ENCODE measurements at regions not wholly inside any gene's neighbourhood (a gene's known extent, or its start where the extent isn't known, plus 50 kb on each side); places are given as distances from the start of the nearest gene placed in this dataset.

- no peak for FAIRE-seq
- no peaks in the 10 kb centered on the region for H4K20me1 ChIP-seq (replicated peaks; ENCODE audit: control insufficient read depth, insufficient read depth, low read length)
- 0% methylated on average over 1 of the region's 1 CpG for whole genome bisulfite sequencing (ENCODE audit: insufficient coverage, low coverage, missing lambda C conversion rate)
- no TSS peak for BruUV-seq (replicated peaks)
- no peak overlapping the region for H3K27ac ChIP-seq (ENCODE audit: extremely low read depth, low read depth, low read length)
- no peak for DNase-seq (ENCODE audit: extremely low read depth in 1 of 4, low spot score in 3 of 4)
- H3K9me3 ChIP-seq (replicated peaks; ENCODE audit: control insufficient read depth, insufficient read depth, low read depth, low read length), result no peaks in the 10 kb centered on the region
- no peak overlapping the region for H2AFZ ChIP-seq (ENCODE audit: low read depth, low read length)
- no peak for ATAC-seq
- H3K4me3 ChIP-seq, result no peak overlapping the region
- ChIA-PET CTCF (ENCODE audit: low intra/inter-chr PET ratio) (no interaction called here), POLR2A (no interaction called here)
- H3K9me1 ChIP-seq (ENCODE audit: control insufficient read depth, insufficient read depth, low read length), result no peaks in the 10 kb centered on the region
- H3K9ac ChIP-seq (ENCODE audit: insufficient read depth in 1 of 2, low read depth in 2 of 2, low read length in 2 of 2), result no peak overlapping the region
- H3K4me2 ChIP-seq (ENCODE audit: insufficient read depth, low read length), result no peak overlapping the region
- in situ Hi-C loops (cut with MboI), result no loop called here
- H3K4me1 ChIP-seq (replicated peaks in 1 of 2; ENCODE audit: control insufficient read depth in 2 of 2, insufficient read depth in 2 of 2, low read length in 2 of 2), result no peaks in the 10 kb centered on the region
- TF ChIP-seq HMBOX1 (IDR thresholded peaks at IDR 0.05) (no peak), XRCC5 (IDR thresholded peaks at IDR 0.05; ENCODE audit: low read depth, low read length) (no peak), CEBPZ (IDR thresholded peaks at IDR 0.05; ENCODE audit: borderline replicate concordance, low read depth, low read length) (no peak), SMARCC2 (IDR thresholded peaks at IDR 0.05; ENCODE audit: low read depth) (no peak), TAL1 (IDR thresholded peaks at IDR 0.05) (no peak), GABPB1 (CRISPR knock-in tag; IDR thresholded peaks at IDR 0.05) (no peak), ZNF512 (tag; IDR thresholded peaks at IDR 0.05) (no peak), CSDE1 (IDR thresholded peaks at IDR 0.05) (no peak)
- TF ChIP-seq, protein P1, sequence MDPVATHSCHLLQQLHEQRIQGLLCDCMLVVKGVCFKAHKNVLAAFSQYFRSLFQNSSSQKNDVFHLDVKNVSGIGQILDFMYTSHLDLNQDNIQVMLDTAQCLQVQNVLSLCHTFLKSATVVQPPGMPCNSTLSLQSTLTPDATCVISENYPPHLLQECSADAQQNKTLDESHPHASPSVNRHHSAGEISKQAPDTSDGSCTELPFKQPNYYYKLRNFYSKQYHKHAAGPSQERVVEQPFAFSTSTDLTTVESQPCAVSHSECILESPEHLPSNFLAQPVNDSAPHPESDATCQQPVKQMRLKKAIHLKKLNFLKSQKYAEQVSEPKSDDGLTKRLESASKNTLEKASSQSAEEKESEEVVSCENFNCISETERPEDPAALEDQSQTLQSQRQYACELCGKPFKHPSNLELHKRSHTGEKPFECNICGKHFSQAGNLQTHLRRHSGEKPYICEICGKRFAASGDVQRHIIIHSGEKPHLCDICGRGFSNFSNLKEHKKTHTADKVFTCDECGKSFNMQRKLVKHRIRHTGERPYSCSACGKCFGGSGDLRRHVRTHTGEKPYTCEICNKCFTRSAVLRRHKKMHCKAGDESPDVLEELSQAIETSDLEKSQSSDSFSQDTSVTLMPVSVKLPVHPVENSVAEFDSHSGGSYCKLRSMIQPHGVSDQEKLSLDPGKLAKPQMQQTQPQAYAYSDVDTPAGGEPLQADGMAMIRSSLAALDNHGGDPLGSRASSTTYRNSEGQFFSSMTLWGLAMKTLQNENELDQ (CRISPR knock-in tag; IDR thresholded peaks at IDR 0.05; ENCODE audit: borderline replicate concordance), result no peak
- H3K27me3 ChIP-seq (ENCODE audit: control insufficient read depth in 2 of 2, insufficient read depth in 2 of 2, low read length in 2 of 2), result no peaks in the 10 kb centered on the region
- intact Hi-C loops (cut with micrococcal nuclease), result no loop called here
- H3K36me3 ChIP-seq (ENCODE audit: control insufficient read depth, insufficient read depth, low read length), result no peaks in the 10 kb centered on the region
- H3K79me2 ChIP-seq (ENCODE audit: control insufficient read depth, insufficient read depth, low read length), result no peaks in the 10 kb centered on the region
These were observed 811.6 kb upstream of the GOT2 start for GRCh38 chr16:59545721-59546120.
